ENCODE measurements at regions not wholly inside any gene's neighbourhood (a gene's known extent, or its start where the extent isn't known, plus 50 kb on each side); places are given as distances from the start of the nearest gene placed in this dataset.

- TF ChIP-seq, protein P1, sequence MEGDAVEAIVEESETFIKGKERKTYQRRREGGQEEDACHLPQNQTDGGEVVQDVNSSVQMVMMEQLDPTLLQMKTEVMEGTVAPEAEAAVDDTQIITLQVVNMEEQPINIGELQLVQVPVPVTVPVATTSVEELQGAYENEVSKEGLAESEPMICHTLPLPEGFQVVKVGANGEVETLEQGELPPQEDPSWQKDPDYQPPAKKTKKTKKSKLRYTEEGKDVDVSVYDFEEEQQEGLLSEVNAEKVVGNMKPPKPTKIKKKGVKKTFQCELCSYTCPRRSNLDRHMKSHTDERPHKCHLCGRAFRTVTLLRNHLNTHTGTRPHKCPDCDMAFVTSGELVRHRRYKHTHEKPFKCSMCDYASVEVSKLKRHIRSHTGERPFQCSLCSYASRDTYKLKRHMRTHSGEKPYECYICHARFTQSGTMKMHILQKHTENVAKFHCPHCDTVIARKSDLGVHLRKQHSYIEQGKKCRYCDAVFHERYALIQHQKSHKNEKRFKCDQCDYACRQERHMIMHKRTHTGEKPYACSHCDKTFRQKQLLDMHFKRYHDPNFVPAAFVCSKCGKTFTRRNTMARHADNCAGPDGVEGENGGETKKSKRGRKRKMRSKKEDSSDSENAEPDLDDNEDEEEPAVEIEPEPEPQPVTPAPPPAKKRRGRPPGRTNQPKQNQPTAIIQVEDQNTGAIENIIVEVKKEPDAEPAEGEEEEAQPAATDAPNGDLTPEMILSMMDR (IDR thresholded peaks at IDR 0.05) = no peak
- no peak for TF ChIP-seq POLR2A (IDR thresholded peaks at IDR 0.05)
Observed at GRCh38 chr6:113293423-113293740, 563.8 kb upstream of the MARCKS start.
